ENCODE measurements at regions not wholly inside any gene's neighbourhood (a gene's known extent, or its start where the extent isn't known, plus 50 kb on each side); places are given as distances from the start of the nearest gene placed in this dataset.
"Not testable (repeated sequence)": the region's sequence is repeated elsewhere in the genome, so short reads cannot be mapped to it uniquely, and the experiment has no call there.

- no peak for DNase-seq (ENCODE audit: low read depth in 4 of 4, low spot score in 1 of 4)
Observed at GRCh38 chr1:29798699-29799566, 562.6 kb downstream of the PTPRU start.

GRCh38 chr1:29797125-29797524 lies 560.8 kb downstream of the PTPRU start:
- not testable (repeated sequence) for DNase-seq (ENCODE audit: low read depth in 4 of 4, low spot score in 1 of 4)

DNA sequence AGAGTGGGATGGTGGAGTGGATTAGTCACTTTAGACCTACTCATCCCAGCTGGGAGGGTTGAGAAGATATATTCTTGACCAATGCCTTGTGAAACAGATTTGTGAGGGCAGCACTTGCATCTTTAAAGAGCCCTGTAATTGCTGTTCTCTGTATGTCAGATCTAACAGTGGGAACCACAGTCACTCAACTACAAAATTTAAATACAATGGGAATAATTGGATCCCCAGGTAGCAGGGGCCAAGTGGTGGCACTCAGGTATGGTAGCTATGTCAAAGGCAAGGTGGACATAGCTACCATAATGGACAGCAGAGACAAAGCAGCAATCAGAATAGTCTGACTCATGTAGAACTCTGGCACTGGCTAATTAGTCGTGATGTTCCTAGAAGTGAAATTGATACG lies 559.6 kb downstream of the PTPRU start:
- not testable (repeated sequence) for DNase-seq (ENCODE audit: low read depth in 4 of 4, low spot score in 1 of 4)

DNA sequence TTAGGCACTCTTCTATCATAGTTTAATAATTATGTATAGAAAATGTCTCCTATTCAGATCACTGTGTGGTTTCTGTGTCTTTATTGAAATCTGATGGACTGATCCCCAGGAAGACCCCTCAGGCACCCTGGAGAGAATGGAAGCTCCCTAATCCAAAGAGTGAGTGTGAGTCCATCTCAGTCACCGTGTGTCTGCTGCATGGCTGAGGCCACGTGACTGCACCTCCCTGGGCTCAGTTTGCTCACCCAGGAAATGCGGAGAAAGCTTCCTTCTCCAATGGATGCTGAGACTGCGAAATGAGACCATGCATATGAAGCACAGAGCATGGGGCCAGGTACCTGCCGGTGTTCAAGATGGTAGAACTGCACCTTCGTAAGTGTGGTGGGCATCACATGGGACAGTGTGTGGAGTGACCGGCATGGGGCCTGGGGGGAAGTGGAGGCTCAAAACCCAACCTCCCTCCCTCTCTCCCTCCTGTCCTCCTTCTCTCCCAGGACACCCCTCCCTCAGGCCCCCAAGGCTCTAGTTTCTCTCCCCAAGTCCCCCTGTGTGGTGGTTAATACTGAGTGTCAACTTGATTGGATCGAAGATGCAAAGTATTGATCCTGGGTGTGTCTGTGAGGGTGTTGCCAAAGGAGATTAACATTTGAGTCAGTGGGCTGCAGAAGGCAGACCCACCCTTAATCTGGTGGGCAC lies 557.5 kb downstream of the PTPRU start:
- DNase-seq (ENCODE audit: low read depth in 4 of 4, low spot score in 1 of 4), result no peak

- peak; percentile 26 to 55 (median 40) for DNase-seq (ENCODE audit: low read depth in 4 of 4, low spot score in 1 of 4)
Observed at GRCh38 chr1:29793101-29793546, 556.8 kb downstream of the PTPRU start.

DNA sequence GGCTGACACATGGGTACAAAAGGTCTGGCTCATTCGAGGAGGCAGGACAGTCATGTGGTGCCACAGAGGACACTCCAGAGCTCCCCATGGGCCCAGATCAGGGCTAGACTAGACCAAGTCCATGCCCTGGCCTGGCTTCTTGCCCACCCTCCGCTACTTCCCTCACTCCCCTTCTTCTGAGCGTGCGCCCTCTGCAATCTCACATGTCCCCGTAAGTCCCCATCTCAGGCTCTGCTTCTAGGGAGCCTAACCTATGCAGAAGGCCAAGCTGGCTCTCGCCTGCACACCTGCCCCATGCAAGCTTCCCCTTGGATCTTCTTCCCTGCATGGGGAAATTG lies 553.6 kb downstream of the PTPRU start:
- DNase-seq (ENCODE audit: low read depth in 4 of 4, low spot score in 1 of 4), result no peak

DNA sequence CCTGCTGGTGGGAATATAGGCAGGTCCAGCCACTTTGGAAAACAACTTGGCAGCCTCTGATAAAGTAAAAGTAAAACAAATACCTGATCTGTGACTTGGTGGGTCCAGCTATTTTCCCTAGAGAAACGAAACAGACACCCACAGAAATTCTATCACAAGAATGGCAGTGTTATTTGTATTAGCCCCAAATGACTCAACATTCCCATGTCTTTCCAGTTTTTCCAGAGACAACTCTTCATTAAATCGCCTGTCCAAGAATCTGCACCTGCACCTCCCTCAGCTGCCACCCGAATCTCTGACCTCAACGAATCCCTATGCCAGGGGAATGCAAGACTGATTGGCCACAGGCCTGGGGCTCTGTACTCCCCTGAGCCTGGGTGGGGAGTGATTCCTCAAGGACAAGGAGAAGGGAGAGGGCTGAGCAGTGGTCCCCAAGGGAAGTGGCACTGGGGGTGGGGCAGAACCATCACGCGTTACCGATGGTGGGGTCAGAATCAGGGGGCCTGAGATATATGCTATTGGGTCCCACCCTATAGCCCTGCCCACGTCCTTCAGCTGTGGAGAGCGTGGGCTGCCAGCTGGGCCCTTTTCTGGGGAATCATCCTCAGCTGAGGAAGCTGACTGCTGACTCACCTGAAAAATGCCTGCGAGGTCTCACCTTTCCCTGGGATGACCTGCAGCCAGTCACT lies 553.0 kb downstream of the PTPRU start:
- DNase-seq (ENCODE audit: low read depth in 4 of 4, low spot score in 1 of 4), result no peak

DNA sequence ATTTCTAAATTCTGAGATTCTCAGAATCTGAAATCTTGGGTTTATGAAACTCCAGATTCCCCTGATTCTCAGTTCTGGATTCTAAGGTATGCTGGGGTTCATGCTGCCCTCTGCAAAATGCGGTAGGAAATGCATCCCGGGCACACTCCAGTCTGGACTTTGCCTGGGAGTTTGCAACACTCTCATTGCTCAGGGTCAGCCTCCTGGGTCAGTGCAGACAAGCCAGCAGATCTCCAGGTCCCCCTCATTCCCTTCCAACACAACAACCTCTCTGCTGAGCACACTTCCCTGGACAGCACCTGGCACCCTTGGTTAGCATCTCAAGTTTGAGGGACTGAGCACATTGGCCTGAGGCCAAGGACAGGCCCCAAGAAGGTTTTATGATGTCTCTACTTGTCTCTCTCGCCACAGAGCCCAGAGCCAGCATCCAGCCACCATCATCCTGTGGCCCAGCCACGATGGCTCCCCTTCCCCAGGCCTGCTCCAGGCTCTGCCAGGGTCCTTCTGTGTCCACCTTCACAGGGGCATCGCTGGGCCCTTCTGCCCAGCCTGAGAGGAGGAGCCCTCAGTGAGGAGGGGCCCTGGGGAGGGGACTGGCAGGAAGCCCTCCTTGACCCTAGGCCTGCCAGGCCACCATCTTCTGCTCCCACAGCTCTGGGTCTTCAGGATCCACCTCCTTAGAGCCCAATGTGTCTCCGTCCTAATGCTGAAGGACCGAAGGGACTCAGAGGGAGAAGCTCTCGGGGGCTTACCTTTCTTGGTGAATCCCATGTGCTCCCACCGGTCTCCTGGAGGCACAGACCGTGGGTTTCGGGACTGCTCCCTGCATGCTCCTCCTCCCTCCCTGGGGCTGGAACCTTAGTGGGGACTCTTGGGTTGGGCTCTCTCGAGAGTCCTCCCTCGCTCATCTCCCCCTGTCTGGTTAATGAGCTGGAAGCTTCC lies 550.7 kb downstream of the PTPRU start:
- no peak for DNase-seq (ENCODE audit: low read depth in 4 of 4, low spot score in 1 of 4)

- DNase-seq (ENCODE audit: low read depth in 4 of 4, low spot score in 1 of 4), result no peak
Observed at GRCh38 chr1:29786195-29786594, 549.9 kb downstream of the PTPRU start.

DNA sequence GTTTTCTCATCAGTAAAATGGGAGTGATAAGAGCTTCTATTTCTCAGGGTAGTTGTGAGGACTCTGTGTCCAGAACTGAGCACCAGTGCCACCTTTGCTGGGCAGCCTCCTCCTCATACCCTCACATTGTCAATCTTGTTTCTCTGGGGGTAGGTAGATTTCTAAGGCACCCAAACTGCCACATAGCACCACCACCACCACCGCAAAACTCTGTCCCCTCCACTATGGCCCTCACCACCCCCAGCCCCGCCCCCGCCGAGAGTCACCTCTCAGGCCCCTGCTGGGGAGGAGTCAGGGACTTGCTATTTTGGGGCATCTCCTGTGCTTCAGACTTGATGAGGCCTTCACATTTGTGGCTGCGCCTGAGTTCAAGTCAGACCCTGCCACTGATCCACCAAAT lies 549.2 kb downstream of the PTPRU start:
- DNase-seq (ENCODE audit: low read depth in 4 of 4, low spot score in 1 of 4), result no peak

DNA sequence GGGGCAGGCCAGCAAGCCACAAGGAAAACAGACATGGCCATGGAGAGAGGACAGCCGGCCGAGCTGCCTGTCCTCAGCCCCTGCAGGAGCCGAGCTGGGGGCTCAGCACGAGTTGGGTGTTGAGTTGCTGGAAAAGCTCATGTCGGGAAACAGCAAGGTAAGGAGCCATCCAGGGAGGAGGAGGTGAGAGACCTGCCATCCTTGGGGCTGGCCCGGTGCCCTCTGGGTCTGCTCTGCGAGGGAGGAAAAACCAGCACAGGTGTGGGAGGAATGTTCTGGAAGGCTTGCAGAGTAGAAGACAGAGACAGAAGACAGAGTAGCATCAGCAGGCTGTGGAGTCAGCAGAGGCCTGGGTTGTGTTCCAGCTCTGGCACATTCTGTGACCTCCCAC lies 548.8 kb downstream of the PTPRU start:
- DNase-seq (ENCODE audit: low read depth in 4 of 4, low spot score in 1 of 4), result no peak

- no peak for DNase-seq (ENCODE audit: low read depth in 4 of 4, low spot score in 1 of 4)
Observed at GRCh38 chr1:29784276-29785136, 548.2 kb downstream of the PTPRU start.

- DNase-seq (ENCODE audit: low read depth in 4 of 4, low spot score in 1 of 4), result no peak
Observed at GRCh38 chr1:29783508-29784275, 547.4 kb downstream of the PTPRU start.

DNA sequence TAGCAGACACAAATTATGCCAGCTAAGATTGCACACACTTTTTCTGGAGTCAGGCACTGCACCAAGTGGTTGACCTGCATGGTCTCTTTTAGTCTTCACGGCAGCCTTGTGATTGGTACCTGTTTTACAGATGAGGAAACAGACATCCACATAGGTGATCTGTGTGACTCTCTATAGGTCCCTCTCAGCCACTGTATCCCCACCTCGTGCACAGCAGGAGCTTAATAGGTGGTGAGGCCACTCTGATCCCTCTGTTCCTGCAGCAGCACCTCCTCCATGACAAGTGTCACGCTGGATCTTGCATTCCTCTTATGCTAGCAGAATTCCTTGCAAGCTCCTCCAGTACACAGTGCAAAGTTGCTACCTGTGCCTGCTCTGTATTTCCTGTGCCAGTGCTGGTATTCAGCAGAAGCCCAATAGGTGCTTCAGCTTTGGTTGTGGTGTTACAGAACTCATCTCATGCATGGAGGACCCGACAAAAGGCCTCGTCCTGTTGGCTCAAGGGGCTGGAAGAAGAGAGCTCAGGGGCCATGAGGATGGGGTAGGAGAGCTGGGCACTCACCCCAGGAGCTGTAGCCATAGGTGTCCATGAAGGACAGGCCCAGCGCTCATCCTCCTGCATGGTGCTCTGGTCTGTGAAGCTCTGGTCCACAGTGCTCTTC lies 546.7 kb downstream of the PTPRU start:
- DNase-seq (ENCODE audit: low read depth in 4 of 4, low spot score in 1 of 4), result no peak

DNA sequence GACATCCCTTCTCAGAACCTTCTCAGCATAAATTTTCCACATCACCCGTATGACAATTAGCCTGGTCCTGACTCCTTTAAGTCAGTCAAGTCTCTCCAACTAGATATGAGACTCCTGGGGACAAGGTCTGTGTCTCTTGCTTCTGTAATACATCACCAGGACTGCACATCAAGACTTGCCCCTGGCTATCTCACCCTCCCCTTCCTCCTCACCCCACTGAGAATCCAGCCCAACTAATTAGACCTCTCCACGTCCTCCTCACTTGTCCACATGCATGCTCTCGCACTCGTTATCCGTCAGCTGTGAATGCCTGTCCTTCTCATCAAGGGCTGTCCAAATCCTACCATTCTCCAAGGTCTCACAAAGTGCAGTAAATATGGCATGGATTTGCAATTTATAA lies 542.8 kb downstream of the PTPRU start:
- DNase-seq (ENCODE audit: low read depth in 4 of 4, low spot score in 1 of 4), result no peak

GRCh38 chr1:29777522-29777921 lies 541.2 kb downstream of the PTPRU start:
- no peak for DNase-seq (ENCODE audit: low read depth in 4 of 4, low spot score in 1 of 4)

DNA sequence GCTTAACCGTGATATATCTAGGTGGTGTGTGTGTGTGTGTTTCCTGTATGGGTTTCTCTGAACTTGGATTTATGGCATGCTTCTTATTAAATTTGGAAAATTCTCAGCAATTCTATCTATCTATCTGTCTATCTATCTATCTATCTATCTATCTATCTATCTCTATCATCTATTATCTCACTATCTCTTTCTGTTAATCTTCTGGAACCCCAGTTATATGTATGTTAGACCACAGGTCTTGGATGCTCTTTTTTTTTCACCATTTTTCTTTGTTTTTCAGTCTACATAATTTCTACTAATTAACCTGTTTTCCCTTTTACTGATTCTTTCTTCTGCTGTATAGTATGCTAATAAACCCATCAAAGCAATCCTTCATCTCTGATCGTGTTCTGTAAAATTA lies 538.0 kb downstream of the PTPRU start:
- DNase-seq (ENCODE audit: low read depth in 4 of 4, low spot score in 1 of 4), result no peak

DNA sequence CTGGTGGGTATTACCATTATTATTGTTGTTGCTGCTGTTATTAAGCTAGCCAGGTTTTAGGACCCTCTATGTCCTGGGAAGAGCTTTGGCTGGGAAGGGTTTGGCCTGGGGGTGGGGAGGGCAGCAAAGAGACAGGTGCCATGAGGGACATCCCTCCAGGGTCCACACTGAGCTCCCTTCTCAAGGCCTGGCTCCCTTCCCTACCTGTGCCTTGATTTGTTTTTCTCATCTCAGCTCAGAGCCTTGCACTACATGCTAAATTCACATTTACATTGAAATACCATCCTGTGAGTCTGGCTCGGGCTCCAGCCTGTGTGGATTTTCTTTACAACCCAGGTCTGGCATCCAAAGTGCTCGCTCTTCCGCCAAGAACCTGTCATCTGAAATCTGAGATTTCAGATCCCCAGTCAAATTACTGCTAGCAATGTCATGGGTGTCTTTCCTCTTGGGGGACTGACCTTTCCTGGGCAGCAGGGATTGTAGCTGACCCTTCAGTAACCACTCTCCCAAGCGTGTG lies 536.3 kb downstream of the PTPRU start:
- DNase-seq (ENCODE audit: low read depth in 4 of 4, low spot score in 1 of 4), result no peak

All from stimulated activated CD4-positive, alpha-beta T cell treated with anti-CD3 and anti-CD28 coated beads, Interleukin-1b, Interleukin-23, amount 100 ng/mL, for 24 hours (primary cell).